ENCODE measurements at regions not wholly inside any gene's neighbourhood (a gene's known extent, or its start where the extent isn't known, plus 50 kb on each side); places are given as distances from the start of the nearest gene placed in this dataset.

DNA sequence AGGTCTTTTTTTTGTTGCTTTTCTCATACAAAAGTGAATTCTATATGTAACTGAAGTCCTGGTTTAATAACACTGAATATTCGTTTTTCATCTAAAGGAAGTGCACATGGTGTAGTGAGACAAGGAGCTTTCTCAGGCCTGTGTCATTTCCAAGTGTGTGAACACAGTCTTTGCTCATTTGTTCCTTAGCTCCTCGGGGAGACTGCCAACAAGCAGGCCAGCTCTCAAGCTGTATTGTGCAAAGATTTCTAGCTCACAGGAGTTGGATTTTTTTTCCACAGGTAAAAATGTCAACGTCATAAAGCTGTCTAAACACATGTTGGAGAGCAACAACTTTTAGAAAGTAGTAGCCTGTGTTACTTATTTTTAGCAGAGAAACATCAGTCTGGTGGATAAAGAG, 87.8 kb upstream of the S1PR1 start:
- DNase-seq: no peak
- no peaks in the 10 kb centered on the region for H3K27me3 ChIP-seq (replicated peaks; ENCODE audit: insufficient read depth, low read length)
- no peak overlapping the region for H3K9ac ChIP-seq (ENCODE audit: low read length)
- no peaks in the 10 kb centered on the region for H3K4me1 ChIP-seq (ENCODE audit: low read length)
- H3K36me3 ChIP-seq (replicated peaks; ENCODE audit: insufficient read depth, low read length): no peaks in the 10 kb centered on the region
- no peak overlapping the region for H3K4me2 ChIP-seq (ENCODE audit: low read depth, low read length)
- H3K4me3 ChIP-seq (ENCODE audit: low read length): no peak overlapping the region
- no peak overlapping the region for H3K27ac ChIP-seq (ENCODE audit: low read length)
- H2AFZ ChIP-seq (ENCODE audit: low read length): no peak overlapping the region
- H3F3A ChIP-seq (ENCODE audit: insufficient read depth, low read length): no peaks in the 10 kb centered on the region
- H3K79me2 ChIP-seq (ENCODE audit: low read length): no peaks in the 10 kb centered on the region
- no peaks in the 10 kb centered on the region for H4K20me1 ChIP-seq (ENCODE audit: insufficient read depth, low read length)
- H3K9me3 ChIP-seq (replicated peaks; ENCODE audit: insufficient read depth, low read length): no peaks in the 10 kb centered on the region
- no peaks in the 10 kb centered on the region for H3K9me2 ChIP-seq (replicated peaks; ENCODE audit: insufficient read depth, low read length)
- TF ChIP-seq EZH2phosphoT487 (IDR thresholded peaks at IDR 0.05; ENCODE audit: low read length): no peak
- TF ChIP-seq, protein P1, sequence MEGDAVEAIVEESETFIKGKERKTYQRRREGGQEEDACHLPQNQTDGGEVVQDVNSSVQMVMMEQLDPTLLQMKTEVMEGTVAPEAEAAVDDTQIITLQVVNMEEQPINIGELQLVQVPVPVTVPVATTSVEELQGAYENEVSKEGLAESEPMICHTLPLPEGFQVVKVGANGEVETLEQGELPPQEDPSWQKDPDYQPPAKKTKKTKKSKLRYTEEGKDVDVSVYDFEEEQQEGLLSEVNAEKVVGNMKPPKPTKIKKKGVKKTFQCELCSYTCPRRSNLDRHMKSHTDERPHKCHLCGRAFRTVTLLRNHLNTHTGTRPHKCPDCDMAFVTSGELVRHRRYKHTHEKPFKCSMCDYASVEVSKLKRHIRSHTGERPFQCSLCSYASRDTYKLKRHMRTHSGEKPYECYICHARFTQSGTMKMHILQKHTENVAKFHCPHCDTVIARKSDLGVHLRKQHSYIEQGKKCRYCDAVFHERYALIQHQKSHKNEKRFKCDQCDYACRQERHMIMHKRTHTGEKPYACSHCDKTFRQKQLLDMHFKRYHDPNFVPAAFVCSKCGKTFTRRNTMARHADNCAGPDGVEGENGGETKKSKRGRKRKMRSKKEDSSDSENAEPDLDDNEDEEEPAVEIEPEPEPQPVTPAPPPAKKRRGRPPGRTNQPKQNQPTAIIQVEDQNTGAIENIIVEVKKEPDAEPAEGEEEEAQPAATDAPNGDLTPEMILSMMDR (IDR thresholded peaks at IDR 0.05; ENCODE audit: low read length): no peak
- TF ChIP-seq EZH2 (optimal IDR thresholded peaks at IDR 0.05; ENCODE audit: low read depth, low read length): no peak

DNA sequence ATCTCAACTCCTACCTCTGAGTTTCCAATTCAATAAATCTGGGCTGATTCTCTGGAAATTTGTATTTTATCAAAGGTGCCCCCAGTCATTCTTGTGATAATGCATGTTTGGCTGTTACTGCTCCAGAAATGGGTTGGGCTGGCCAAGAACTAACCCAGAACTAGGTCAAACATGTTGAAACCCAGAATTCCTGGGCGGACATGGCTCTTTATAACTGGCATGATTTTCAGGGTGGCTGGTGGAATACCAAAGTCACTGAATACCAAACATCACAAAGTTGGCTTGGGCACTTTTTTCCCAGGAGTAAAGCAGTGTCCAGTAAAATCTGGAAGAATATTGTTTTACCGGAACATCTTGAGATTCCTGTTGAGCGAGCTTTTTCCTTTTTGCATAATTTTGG, 89.4 kb upstream of the S1PR1 start:
- H3K9ac ChIP-seq (ENCODE audit: low read length): no peak overlapping the region
- H3K27ac ChIP-seq (ENCODE audit: low read length): no peak overlapping the region
- H4K20me1 ChIP-seq (ENCODE audit: insufficient read depth, low read length): no peaks in the 10 kb centered on the region
- no peaks in the 10 kb centered on the region for H3K9me2 ChIP-seq (replicated peaks; ENCODE audit: insufficient read depth, low read length)
- no peak overlapping the region for H3K4me2 ChIP-seq (ENCODE audit: low read depth, low read length)
- no peaks in the 10 kb centered on the region for H3K79me2 ChIP-seq (ENCODE audit: low read length)
- H3F3A ChIP-seq (ENCODE audit: insufficient read depth, low read length): no peaks in the 10 kb centered on the region
- no peaks in the 10 kb centered on the region for H3K27me3 ChIP-seq (replicated peaks; ENCODE audit: insufficient read depth, low read length)
- no peak for DNase-seq
- TF ChIP-seq EZH2phosphoT487 (IDR thresholded peaks at IDR 0.05; ENCODE audit: low read length) (no peak), EZH2 (optimal IDR thresholded peaks at IDR 0.05; ENCODE audit: low read depth, low read length) (no peak)
- TF ChIP-seq, protein P1 (IDR thresholded peaks at IDR 0.05; ENCODE audit: low read length): no peak
- H3K4me3 ChIP-seq (ENCODE audit: low read length): no peak overlapping the region
- H3K9me3 ChIP-seq (replicated peaks; ENCODE audit: insufficient read depth, low read length): no peaks in the 10 kb centered on the region
- no peaks in the 10 kb centered on the region for H3K4me1 ChIP-seq (ENCODE audit: low read length)
- no peaks in the 10 kb centered on the region for H3K36me3 ChIP-seq (replicated peaks; ENCODE audit: insufficient read depth, low read length)
- H2AFZ ChIP-seq (ENCODE audit: low read length): no peak overlapping the region

DNA sequence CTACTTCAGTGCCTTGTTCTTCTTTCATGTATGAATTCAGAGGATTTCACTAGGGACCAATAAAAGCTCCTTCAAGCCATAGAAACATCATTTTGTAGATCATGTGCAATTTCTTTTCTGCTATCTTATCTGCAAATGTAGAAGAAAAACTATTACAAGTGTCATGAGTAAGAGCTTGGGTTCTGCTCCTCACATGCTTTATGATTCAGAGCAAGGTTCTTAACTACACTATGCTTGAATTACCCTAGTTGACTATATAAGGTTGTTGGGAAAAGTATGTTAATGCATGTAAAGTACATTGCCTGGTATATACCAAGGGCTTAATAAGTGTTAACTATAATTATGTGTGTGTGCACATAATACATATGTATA, 91.4 kb upstream of the S1PR1 start:
- H3K4me3 ChIP-seq (ENCODE audit: low read length): no peak overlapping the region
- H3K27me3 ChIP-seq (replicated peaks; ENCODE audit: insufficient read depth, low read length): no peaks in the 10 kb centered on the region
- H3F3A ChIP-seq (ENCODE audit: insufficient read depth, low read length): no peaks in the 10 kb centered on the region
- no peak overlapping the region for H3K4me2 ChIP-seq (ENCODE audit: low read depth, low read length)
- no peak for TF ChIP-seq EZH2 (optimal IDR thresholded peaks at IDR 0.05; ENCODE audit: low read depth, low read length)
- no peak for TF ChIP-seq EZH2phosphoT487 (IDR thresholded peaks at IDR 0.05; ENCODE audit: low read length)
- TF ChIP-seq, protein P1 (IDR thresholded peaks at IDR 0.05; ENCODE audit: low read length): no peak
- no peak overlapping the region for H3K9ac ChIP-seq (ENCODE audit: low read length)
- H3K79me2 ChIP-seq (ENCODE audit: low read length): no peaks in the 10 kb centered on the region
- H4K20me1 ChIP-seq (ENCODE audit: insufficient read depth, low read length): no peaks in the 10 kb centered on the region
- H3K9me2 ChIP-seq (replicated peaks; ENCODE audit: insufficient read depth, low read length): no peaks in the 10 kb centered on the region
- no peak for DNase-seq
- no peaks in the 10 kb centered on the region for H3K36me3 ChIP-seq (replicated peaks; ENCODE audit: insufficient read depth, low read length)
- H2AFZ ChIP-seq (ENCODE audit: low read length): no peak overlapping the region
- no peaks in the 10 kb centered on the region for H3K4me1 ChIP-seq (ENCODE audit: low read length)
- H3K9me3 ChIP-seq (replicated peaks; ENCODE audit: insufficient read depth, low read length): no peaks in the 10 kb centered on the region
- no peak overlapping the region for H3K27ac ChIP-seq (ENCODE audit: low read length)

Measured in MM.1S (cell line).